AG10803 (cell line): ENCODE measurements at regions not wholly inside any gene's neighbourhood (a gene's known extent, or its start where the extent isn't known, plus 50 kb on each side); places are given as distances from the start of the nearest gene placed in this dataset.

Experiments used
- DNase-seq: peaks from one replicate; pipeline ENCODE4 v3.0.0; 2010; ENCODE audit warnings: low read depth
- H3K4me3 ChIP-seq: 2 replicates; pipeline ENCODE4 v1.5.1; 2011; ENCODE audit warnings: mild to moderate bottlenecking, low read length, control low read depth
- CTCF ChIP-seq: conservative IDR thresholded peaks from 2 replicates; pipeline ENCODE4 v1.5.1; 2011; ENCODE audit warnings: mild to moderate bottlenecking, low read length, control low read depth, inconsistent platforms

- H3K4me3 ChIP-seq = no peak overlapping the region
- DNase-seq = no peak
- TF ChIP-seq CTCF = no peak
Observed at GRCh38 chr12:111172786-111173185, 196.1 kb downstream of the PHETA1 start.

DNA sequence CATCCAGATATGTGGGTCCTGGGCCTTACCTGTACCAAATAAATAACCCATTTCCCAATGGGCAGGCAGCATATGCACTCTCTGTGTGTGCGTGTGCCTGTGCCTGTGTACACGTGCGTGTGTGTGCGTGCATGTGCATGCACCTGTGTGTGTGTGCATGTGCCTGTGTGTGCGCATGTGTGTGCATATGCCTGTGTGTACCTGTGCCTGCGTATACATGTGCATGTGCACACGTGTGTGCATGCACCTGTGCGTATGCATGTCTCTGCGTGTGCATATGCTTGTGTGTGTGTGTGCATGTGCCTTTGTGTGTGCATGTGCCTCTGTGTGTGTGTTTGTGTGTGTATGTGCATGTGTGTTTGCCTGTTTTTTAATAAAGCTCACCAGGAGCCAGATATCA lies 197.1 kb downstream of the PHETA1 start:
- no peak for DNase-seq
- no peak for TF ChIP-seq CTCF

DNA sequence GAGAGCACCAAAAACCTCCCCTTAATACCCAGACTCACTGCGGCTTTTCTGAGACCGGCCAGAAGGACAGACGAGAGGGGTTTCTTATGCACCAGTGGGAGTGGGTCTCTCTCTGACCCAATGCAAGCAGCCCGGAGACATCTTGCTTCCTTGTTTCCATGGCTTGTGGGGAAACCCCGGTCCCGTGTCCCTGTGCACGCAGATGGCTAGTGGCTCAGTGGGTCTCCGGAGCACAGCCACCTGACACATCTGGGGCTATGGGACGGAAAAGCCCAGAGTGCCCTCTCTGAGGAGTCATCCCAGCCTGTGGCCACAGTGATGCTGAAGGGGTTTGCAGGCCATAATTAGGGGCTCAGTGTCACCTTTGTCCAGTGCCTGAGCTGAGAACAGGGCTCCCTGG lies 197.6 kb downstream of the PHETA1 start:
- DNase-seq = no peak
- TF ChIP-seq CTCF = no peak
- no peak overlapping the region for H3K4me3 ChIP-seq

More for the DNA sequence above, 197.1 kb downstream of the PHETA1 start:
- H3K4me3 ChIP-seq = no peak overlapping the region

DNA sequence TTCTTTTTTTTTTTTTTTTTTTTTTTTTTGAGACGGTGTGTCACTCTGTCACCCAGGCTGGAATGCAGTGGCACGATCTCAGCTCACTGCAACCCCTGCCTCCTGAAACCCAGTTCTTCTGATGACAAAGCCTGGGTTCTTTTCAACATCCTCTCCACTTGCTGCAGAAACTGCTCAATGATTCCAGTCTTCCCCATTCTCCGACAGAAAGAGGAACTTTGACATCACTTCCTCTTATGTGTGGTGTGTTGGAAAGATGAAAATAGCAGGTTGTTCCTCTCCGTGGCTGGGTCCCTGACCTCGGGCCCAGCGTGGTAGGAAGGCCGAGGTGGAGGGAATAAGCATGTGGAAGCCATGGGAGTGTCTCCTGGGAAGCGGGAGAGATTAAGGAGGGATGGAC lies 198.4 kb downstream of the PHETA1 start:
- no peak overlapping the region for H3K4me3 ChIP-seq
- TF ChIP-seq CTCF = no peak
- DNase-seq = no peak

GRCh38 chr12:111169456-111169855 lies 199.4 kb downstream of the PHETA1 start:
- H3K4me3 ChIP-seq = no peak overlapping the region
- DNase-seq = no peak
- no peak for TF ChIP-seq CTCF

- TF ChIP-seq CTCF = no peak
- no peak for DNase-seq
- no peak overlapping the region for H3K4me3 ChIP-seq
Observed at GRCh38 chr12:111169032-111169431, 199.9 kb downstream of the PHETA1 start.

- H3K4me3 ChIP-seq = no peak overlapping the region
- TF ChIP-seq CTCF = no peak
- DNase-seq = no peak
Observed at GRCh38 chr12:111168009-111168900, 200.6 kb downstream of the PHETA1 start.
